GM10248 (cell line): ENCODE measurements at regions not wholly inside any gene's neighbourhood (a gene's known extent, or its start where the extent isn't known, plus 50 kb on each side); places are given as distances from the start of the nearest gene placed in this dataset.

Experiments
- CTCF ChIA-PET: fragments of 300-600 bp; sonication (Branson Sonifier 250); formaldehyde crosslinking; extraction: SDS; loops from one replicate; lab custom pipeline; 2021; ENCODE audit warnings: antibody characterized with exemption; lab: Yijun Ruan, JAX
- POLR2A ChIA-PET: fragments of 350-650 bp; sonication (Branson Sonifier 250); formaldehyde crosslinking; extraction: SDS; loops from one replicate; lab custom pipeline; 2020; ENCODE audit warnings: antibody characterized with exemption; lab: Yijun Ruan, JAX
- DNase-seq: peaks from one replicate; pipeline ENCODE4 v3.0.0; 2012; ENCODE audit errors: extremely low spot score
- CTCF ChIP-seq: IDR thresholded peaks from 2 replicates; pipeline ENCODE4 v1.5.1; 2012; ENCODE audit warnings: mild to moderate bottlenecking, low read depth; ENCODE audit errors: extremely low read depth, missing control alignments, control extremely low read depth

- TF ChIP-seq CTCF, result no peak
- DNase-seq, result no peak
- POLR2A ChIA-PET, result no interaction called here
- CTCF ChIA-PET, result interaction anchor here (1.3 kb wide), 1 partner anchor 9 kb away, joined by 4 read pairs; no protein-coding TSS in a partner anchor
These were observed 358.2 kb upstream of the DMAC1 start for GRCh38 chr9:8157683-8158324.

- POLR2A ChIA-PET, result no interaction called here
These were observed 356.8 kb upstream of the DMAC1 start for GRCh38 chr9:8156346-8156745.

GRCh38 chr9:8155706-8156105 is 356.1 kb upstream of the DMAC1 start:
- ChIA-PET CTCF (no interaction called here), POLR2A (no interaction called here)
- DNase-seq, result no peak
- TF ChIP-seq CTCF, result no peak

More at GRCh38 chr9:8156346-8156745, 356.8 kb upstream of the DMAC1 start:
- DNase-seq, result no peak
- CTCF ChIA-PET, result interaction anchor here (0.6 to 1.3 kb wide), 2 partner anchors 11 to 53 kb away, joined by 3 to 4 read pairs; no protein-coding TSS in a partner anchor
- no peak for TF ChIP-seq CTCF

- TF ChIP-seq CTCF, result no peak
- CTCF ChIA-PET, result no interaction called here
- DNase-seq, result no peak
- POLR2A ChIA-PET, result no interaction called here
These were observed 344.1 kb upstream of the DMAC1 start for GRCh38 chr9:8143677-8144076.

GRCh38 chr9:8140557-8140956 is 341.0 kb upstream of the DMAC1 start:
- TF ChIP-seq CTCF, result no peak
- DNase-seq, result no peak
- CTCF ChIA-PET, result no interaction called here

GRCh38 chr9:8139756-8140155 is 340.2 kb upstream of the DMAC1 start:
- ChIA-PET CTCF (interaction anchor here (1.4 kb wide), 1 partner anchor 34 kb away, joined by 3 read pairs; no protein-coding TSS in a partner anchor), POLR2A (no interaction called here)
- no peak for TF ChIP-seq CTCF
- no peak for DNase-seq

More at GRCh38 chr9:8140557-8140956, 341.0 kb upstream of the DMAC1 start:
- POLR2A ChIA-PET, result interaction anchor here (0.6 kb wide), 1 partner anchor 294 kb away, joined by 3 read pairs; no protein-coding TSS in a partner anchor
